HG03354 (cell line): ENCODE measurements at regions not wholly inside any gene's neighbourhood (a gene's known extent, or its start where the extent isn't known, plus 50 kb on each side); places are given as distances from the start of the nearest gene placed in this dataset.
"Not testable (repeated sequence)": the region's sequence is repeated elsewhere in the genome, so short reads cannot be mapped to it uniquely, and the experiment has no call there.

Source experiments
- ATAC-seq: cut with Tn5 transposase; IDR thresholded peaks from one replicate; pipeline ENCODE4 v1.9.1; 2021; ENCODE audit warnings: mild to moderate bottlenecking; ENCODE audit not compliant: unreplicated experiment, poor library complexity, severe bottlenecking

DNA sequence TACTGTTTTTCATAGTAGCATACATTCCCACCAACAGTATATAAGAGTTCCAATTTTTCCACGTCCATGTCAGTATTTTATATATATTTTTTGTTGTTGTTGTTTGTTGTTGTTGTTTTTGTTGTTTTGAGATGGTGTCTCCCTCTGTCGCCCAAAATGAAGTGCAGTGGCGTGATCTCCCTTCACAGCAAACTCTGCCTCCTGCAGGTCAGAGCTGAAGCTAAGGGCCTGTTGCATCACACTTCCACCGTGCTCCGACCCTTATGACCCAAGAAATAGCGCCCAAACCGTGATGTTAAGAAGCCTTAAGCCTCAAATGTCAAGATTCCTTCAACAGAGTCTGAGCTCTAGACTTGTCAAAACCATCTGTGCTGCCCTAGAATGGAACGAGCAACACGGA, 2032.3 kb downstream of the MRPL39 start:
- ATAC-seq, result no peak

DNA sequence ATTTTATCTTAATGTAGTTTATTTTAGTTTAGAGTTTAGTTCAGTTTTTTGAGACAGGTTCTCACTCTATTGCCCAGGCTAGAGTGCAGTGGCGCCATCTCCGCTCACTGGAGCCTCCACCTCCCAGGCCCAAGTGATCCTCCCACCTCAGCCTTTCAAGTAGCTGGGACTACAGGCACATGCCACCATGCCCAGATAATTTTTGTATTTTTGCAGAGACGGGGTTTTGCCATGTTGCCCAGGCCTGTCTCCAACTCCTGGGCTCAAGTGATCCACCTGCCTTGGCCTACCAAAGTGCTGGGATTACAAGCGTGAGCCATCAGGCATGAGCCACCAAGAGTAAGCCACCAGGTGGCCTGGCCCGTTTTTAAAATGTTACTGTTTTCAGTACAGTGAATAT, 2058.4 kb downstream of the MRPL39 start:
- ATAC-seq, result not testable (repeated sequence)

DNA sequence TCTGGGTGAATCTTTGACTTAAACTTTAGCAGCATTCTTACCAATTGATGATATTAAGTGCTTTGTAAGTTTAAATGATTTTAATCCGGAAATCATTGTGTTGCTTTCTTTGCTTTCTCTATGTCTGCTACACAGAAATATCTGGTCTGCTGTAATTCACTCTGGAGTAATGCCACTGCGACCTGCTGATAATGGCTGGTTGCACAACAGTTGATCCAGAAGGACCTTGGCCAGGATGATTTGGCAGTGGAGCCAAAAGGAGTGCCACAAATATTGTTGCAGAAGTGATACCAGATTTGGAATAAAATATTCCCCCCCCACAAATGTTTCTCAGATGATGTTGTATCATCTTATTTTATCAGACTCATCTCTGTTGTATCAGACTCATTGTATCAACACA, 2063.9 kb downstream of the MRPL39 start:
- no peak for ATAC-seq

DNA sequence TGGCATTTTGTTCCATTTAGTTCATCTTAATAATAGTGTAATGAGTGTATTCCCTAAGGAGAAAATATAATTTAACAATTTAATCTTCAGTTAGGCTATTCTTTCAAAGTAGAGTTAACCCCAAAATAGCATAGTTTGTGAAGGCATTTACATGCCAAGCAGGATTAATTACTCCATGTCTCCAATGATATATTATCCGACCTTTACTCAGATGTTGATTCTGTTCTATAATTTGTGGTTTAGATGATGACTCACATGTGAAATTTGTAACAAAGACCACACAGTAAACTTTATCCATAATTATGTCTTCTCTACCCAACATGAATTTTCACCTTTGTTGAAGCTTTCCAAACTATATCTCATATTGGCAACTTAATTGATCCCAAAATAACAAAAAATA, 2065.2 kb downstream of the MRPL39 start:
- ATAC-seq, result no peak

DNA sequence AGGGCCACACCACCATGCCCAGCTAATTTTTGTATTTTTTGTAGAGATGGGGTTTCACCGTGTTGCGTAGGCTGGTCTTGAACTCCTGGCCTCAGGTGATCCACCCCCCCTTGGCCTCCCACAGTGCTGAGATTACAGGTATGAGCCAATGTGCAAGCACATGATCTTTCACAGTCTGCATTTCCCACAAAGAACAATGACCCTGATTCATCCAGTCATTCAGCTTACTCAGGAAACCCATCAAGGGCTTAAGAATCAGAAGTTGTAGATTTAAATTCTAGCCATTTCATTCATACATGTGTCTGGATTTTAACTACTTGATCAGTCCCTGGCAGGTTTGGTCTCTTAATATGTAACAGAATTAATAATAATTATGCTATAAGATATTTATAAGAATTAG, 2065.7 kb downstream of the MRPL39 start:
- ATAC-seq, result no peak

DNA sequence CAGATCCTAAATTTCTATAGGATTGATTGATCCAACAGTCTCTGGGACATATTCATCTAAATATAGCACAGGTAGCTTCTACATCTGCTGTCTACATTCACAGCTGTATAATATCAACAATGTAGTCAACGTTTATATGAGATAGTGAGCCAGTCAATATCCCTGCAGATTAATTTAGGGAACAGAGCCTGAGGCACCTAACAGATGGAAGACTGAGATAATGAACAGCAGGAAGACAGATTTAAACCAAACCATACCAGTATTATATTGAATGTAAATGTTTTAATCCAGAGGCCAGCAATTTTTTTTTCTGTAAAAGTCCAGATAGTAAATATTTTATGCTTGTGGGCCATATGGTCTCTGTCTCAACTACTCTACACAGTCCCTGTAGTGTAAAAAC, 2072.4 kb downstream of the MRPL39 start:
- ATAC-seq, result no peak

DNA sequence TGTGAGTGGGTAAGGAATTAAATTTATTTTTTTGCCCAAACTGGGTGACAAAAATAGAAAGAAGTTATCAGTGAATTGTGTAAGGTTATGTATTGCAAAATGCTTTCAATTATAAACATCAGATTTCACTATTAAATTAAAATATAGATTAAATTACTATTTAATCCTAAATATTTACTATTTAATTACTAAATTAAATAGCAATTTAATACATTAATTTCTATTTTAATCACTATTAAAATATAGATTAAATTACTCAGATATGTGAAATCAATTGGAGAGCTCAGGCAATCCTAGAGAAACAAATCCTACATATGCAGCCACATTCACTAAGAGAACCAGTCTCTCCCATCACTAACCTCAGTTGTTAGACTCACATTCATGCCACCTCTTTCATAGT, 2075.8 kb downstream of the MRPL39 start:
- no peak for ATAC-seq

DNA sequence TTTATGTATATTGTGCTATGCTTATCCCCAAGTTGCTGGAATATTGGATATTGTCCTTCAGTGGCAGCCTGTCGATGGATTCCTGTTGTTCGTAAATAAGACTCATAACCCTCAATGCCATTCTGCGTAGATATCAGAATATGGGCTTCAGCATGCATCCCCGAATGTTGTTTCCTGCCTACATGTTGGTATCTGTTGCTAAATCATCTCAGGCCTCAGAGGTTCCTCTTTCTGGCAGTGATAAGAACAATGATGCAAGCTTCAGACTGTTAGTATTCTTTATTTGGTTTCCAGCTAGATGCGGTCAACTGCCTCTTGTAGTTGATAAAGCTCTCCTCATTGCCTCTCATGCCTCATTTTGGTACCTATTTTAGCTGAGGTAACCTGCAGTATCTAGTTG, 2082.6 kb downstream of the MRPL39 start:
- no peak for ATAC-seq

DNA sequence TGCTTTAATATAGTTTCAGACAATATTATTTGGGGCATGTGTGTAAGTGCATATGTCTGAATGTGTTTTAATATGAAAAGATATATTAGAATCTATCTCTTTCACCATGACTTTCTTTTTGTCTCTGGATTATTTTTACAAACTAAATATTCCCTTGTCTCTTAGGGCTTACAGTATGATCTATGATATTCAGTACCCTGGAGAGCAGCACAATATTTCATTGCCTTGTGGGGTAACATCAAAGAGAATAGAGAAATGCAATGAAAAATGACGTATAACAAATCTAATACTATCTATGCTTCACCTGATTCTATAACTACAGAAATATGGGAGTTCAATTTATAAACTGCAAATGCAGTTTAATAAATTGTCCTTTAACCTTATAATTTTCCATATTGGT, 2084.5 kb downstream of the MRPL39 start:
- no peak for ATAC-seq

DNA sequence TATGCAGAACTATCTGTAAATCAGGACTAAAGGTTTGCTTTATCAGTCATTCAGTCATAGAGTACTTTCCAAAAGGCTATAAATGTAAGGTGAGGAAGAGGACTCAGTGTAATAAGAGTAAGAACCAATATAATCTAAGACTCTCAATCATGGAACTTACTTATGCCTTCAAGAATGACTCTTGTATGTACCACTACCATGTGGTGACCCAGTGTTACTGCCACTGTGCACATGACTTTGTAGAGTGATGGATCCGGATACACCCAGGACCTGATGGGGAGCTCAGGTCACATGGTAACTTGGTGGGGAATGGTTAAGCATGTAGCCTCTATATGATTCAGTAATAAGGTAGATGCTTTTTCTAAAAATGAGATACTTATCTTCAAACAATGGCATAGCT, 2099.8 kb downstream of the MRPL39 start:
- no peak for ATAC-seq

DNA sequence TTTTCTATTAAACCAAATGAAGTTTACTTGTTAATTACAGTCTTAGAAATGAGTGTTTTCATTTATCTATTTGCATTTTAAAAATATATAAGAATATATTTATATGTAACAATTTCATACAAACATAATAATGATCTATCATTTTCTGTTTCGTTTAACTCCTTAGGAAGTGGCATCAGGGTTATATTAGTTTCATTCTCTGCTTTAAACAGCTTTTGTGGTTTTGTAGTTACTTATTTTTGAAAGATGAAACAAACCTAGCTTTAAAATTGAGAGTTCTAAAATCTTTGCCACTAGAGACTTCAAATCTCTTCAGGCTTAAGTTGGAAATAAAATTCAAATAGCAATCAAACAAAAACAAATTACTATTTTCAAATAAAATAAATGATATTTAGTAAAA, 2110.6 kb downstream of the MRPL39 start:
- peak; percentile 98 for ATAC-seq

DNA sequence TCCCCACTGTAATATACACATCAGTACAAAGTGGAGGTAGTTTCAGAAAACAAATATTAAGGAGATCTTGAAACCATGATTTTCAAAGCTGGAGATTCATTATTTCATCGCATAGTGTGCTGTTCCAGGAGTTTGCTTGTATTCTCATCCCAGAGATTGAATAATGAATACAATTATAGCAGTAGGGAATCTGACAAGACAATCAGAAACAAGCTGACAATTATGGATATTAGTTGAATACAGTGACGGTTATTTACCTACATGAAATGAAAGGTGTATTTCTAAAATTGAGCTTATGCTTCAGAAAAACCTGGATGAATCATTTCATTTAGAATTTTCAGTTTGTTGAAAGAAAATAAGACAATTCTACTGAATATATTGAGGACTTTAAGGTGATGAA, 2119.0 kb downstream of the MRPL39 start:
- ATAC-seq, result no peak

DNA sequence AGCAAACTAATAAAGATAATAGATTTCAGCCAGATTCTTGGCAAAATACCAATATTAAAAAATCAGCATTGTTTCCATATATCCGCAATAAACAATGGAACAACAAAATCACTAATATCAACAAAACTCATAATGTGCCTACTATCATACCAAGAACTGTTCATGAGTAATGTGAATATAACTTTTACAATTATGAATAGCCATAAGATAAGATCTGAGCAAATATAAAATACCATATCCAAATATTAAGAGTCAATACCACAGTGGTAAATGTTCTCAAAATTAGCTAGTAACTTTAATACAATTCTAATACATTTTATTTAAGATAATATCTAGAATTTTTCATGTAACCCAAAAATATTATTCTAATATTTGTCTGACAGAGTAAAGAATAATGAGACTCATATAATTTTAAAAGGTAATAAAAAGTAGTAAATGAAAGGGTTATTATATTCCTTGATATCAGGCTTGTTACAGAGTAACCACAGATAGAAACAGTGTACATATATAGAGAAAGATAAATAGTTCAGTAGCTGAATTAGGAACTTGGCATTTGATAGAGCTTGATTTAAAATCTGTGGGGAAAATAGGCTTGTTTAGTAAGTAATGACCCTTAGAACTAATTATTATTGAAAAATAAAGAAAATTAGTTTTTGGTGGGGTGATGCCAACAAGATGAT, 2126.6 kb downstream of the MRPL39 start:
- no peak for ATAC-seq

DNA sequence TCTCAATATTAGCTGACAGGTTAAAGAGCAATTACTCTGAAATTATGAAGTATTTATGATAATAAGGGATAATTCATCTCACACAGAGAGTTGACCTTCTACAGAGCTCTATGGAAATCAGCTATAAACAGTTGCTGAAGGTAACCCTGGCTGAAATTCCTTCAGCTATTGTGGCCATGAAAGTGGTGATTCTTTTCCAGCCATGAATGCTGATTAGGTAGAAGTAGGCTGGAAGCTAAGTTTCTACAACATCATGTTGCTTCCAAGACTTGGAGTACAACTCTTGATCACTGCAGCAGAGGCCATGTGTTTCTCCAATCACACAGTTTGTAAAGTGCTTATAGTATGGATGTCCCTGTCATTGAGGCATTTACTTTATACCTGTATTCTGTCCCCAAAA, 2128.9 kb downstream of the MRPL39 start:
- ATAC-seq, result no peak

DNA sequence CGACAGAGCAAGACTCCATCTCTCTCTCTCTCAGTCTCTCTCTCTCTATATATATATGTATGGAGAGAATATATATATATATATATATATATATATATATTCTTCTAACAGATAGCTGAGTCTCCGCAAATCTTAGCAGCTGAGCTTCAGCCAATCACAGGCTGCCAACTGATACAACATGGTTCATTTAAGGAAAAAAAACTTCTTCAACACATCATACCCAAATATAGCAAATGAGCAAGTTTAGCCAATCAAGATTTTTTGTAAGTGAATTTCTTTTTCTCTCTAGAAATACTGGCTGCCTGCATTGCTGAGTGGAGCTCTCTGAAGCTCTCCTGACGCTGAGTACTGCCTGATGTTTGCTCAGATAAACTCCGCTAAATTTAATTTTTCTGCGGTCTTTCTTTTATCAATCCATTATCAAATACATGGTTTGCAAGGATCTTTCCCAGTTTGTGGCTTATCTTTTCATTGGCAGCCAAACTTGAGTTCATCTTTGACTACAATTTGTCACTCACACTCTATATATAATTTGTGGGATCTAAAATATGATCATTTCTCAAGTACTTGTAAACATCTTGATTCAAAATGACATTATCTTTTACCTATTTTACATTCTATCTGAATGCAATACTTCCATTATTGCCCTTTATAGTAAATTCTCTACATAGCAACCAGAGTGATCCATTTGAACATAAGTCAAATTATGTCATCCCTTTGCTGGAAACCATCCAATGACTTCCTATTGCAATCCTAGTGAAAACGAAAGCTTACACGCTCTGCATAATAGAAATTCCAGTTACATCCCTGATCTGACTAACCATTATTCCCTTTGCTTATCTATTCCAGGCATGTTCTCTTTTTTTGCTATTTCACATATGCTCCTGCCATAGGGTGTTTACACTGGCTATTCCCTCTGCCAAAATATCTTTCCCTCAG, 2131.7 kb downstream of the MRPL39 start:
- no peak for ATAC-seq

DNA sequence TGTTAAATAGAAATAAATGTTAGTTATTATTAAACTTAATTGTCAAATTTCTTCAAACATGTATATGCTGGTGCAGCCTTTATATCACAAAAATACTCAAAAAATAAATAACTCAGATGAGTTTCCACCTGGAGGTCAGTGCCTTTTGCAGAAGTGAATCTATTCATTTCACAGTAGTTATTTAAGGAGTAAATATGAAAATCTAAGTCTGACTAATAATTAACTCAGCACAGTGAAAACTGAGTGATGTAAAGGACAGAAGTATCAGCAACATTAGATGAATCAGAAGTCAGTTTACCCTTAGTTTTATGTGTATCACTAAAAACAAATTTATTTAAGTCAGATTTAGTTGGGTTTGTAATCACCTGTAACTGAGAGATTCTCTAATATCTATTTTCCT, 2135.4 kb downstream of the MRPL39 start:
- peak; percentile 97 for ATAC-seq

DNA sequence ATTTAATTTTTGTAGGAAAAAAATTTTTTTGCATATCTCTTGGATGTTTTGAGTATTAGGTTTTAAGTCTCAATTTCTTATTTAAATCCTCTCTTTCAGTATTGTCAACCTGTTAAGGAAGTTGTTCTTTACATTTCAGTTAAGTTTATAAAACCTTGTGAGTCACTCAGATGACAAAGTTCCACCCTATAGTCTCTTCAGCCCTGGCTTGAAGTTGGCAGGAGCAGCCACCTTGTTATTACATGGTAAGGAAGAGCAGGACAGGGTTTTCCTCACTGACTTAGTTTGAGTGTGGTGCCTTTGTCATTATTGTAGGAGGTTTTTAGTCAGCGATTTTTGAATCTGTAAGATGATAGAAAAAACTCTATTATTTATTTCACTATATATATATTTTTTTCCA, 2143.9 kb downstream of the MRPL39 start:
- no peak for ATAC-seq

DNA sequence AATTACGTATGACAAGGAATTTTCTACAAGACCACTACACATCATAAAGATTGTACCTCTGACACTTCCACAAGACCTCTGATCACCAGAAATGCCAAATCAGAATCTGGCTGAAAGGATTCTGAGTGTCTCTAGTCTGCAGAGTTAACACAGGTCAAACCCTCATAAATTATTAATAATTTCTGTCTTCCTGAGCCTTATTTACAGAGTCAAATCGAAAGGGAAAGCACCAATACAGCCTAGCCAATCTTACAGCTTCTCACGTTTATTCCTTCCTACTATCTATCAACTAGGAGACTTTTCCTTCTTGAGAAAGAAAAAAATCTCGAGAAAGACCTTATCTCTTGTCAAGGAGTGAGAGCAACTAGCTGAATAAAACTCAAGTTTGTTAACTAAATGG, 2151.6 kb downstream of the MRPL39 start:
- ATAC-seq, result peak; percentile 88

DNA sequence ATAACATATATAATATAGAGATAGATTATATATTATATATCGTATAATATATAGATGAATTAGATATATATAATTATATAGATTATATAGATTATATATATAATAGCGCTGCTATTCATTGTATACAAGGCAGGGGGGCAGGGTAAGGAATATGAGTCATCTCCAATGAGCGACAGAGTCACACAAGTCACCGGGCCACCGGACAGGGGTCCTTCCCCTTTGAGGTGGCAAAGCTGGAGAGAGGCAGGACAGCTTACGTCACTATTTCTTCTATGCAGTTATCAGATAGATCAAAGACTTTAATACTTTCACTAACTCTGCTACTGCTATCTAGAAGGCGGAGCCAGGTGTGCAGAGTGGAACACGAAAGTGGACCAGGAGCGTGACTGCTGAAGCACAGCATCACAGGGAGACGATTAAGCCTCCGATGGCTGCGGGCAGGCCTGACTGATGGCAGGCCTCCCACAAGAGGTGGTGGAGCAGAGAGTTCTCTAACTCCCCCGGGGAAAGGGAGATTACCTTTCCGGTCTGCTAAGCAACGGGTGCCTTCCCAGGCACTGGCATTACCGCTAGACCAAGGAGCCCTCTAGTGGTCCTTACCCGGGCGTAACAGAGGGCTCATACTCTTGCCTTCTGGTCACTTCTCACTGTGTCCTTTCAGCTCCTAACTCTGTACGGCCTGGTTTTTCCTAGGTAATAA, 2154.7 kb downstream of the MRPL39 start:
- peak; percentile 68 for ATAC-seq

DNA sequence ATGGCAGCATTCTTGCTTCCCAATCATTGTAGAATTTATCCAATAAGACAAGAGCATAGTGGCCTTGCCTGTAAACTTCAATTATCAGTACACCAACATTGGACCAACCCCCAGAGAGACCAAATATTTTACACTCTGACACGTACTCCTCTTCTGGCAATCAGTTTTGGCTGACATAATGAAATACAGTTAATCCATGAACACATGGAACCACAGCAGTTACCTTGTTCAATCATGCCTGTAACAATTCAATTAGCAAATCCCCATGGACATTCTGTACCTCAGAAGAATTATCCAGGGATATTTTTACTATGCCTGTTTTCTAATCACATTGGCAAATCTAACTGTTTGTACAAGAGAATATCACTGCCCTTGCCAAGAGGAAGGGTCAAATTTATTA, 2162.0 kb downstream of the MRPL39 start:
- ATAC-seq, result no peak

DNA sequence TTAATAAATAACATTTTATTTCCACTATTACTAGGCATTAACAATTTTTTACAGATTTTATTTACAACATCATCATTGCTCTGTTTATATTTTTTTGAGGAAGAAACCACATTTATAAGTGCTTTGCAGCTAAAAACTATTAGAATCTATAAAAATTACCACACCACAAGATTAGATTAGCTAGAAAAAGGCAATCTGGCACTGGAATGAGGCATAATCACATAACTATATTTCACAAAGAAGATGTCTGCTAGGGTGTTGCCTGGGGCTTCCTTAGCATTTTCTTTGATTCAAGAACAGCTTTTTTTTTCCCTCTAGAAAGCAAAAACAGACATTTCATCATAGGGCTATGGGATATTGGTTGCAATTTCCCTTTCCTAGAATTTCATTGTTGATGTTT, 2169.2 kb downstream of the MRPL39 start:
- ATAC-seq, result no peak
